NCI-H1092 treated with DMSO at 0.1 percent for 48 hours (cell line): ENCODE measurements at regions not wholly inside any gene's neighbourhood (a gene's known extent, or its start where the extent isn't known, plus 50 kb on each side); places are given as distances from the start of the nearest gene placed in this dataset.
A peak's percentile ranks its signal among the peaks of the same experiment; 100 is the strongest.
"Not testable (repeated sequence)": the region's sequence is repeated elsewhere in the genome, so short reads cannot be mapped to it uniquely, and the experiment has no call there.

Source experiments
- DNase-seq: peaks from one replicate; lab custom pipeline; 2025; lab: John Stamatoyannopoulos, UW

- no peak for DNase-seq
Observed at GRCh38 chrX:45571453-45571852, 370.8 kb upstream of the DIPK2B start.

GRCh38 chrX:45566456-45566855 is 365.8 kb upstream of the DIPK2B start:
- DNase-seq, result no peak

- no peak for DNase-seq
Observed at GRCh38 chrX:45557387-45557786, 356.7 kb upstream of the DIPK2B start.

GRCh38 chrX:45554736-45555135 is 354.1 kb upstream of the DIPK2B start:
- no peak for DNase-seq

- no peak for DNase-seq
Observed at GRCh38 chrX:45553417-45553816, 352.7 kb upstream of the DIPK2B start.

GRCh38 chrX:45546697-45547096 is 346.0 kb upstream of the DIPK2B start:
- not testable (repeated sequence) for DNase-seq

- DNase-seq, result no peak
Observed at GRCh38 chrX:45540181-45540580, 339.5 kb upstream of the DIPK2B start.

- no peak for DNase-seq
Observed at GRCh38 chrX:45537936-45538335, 337.3 kb upstream of the DIPK2B start.

- DNase-seq, result no peak
Observed at GRCh38 chrX:45527834-45528233, 327.2 kb upstream of the DIPK2B start.

- no peak for DNase-seq
Observed at GRCh38 chrX:45524805-45525204, 324.1 kb upstream of the DIPK2B start.

GRCh38 chrX:45524296-45524695 is 323.6 kb upstream of the DIPK2B start:
- peak; percentile 5 for DNase-seq

- no peak for DNase-seq
Observed at GRCh38 chrX:45518552-45518951, 317.9 kb upstream of the DIPK2B start.

- no peak for DNase-seq
Observed at GRCh38 chrX:45517090-45517973, 316.7 kb upstream of the DIPK2B start.

- DNase-seq, result peak; percentile 8
Observed at GRCh38 chrX:45515262-45516215, 314.9 kb upstream of the DIPK2B start.

GRCh38 chrX:45513042-45513441 is 312.4 kb upstream of the DIPK2B start:
- DNase-seq, result no peak

- DNase-seq, result no peak
Observed at GRCh38 chrX:45508454-45508853, 307.8 kb upstream of the DIPK2B start.

GRCh38 chrX:45506149-45506730 is 305.6 kb upstream of the DIPK2B start:
- no peak for DNase-seq

- no peak for DNase-seq
Observed at GRCh38 chrX:45505214-45505613, 304.5 kb upstream of the DIPK2B start.

- not testable (repeated sequence) for DNase-seq
Observed at GRCh38 chrX:45503787-45504362, 303.2 kb upstream of the DIPK2B start.

GRCh38 chrX:45502396-45502795 is 301.7 kb upstream of the DIPK2B start:
- DNase-seq, result no peak

- DNase-seq, result no peak
Observed at GRCh38 chrX:45497290-45497689, 296.6 kb upstream of the DIPK2B start.

GRCh38 chrX:45485719-45486118 is 285.0 kb upstream of the DIPK2B start:
- no peak for DNase-seq
